ENCODE measurements at regions not wholly inside any gene's neighbourhood (a gene's known extent, or its start where the extent isn't known, plus 50 kb on each side); places are given as distances from the start of the nearest gene placed in this dataset.

DNA sequence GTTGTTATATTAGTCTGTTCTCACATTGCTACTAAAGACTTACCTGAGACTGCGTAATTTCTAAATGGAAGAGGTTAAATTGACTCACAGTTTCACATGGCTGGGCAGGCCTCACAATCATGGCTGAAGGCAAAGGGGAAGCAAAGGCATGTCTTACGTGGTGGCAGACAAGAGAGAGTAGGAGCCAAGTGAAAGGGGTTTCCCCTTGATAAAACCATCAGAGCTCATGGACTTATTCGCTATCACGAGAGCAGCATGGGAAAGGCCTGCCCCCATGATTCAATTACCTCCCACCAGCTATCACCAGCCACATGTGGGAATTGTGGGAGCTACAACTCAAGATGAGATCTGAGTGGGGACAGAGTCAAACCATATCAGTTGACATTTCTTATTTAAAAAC lies 374.5 kb upstream of the RORB start:
- H3K4me1 ChIP-seq (ENCODE audit: control insufficient read depth in 1 of 2, insufficient read depth in 2 of 2, low read length in 2 of 2): no peaks in the 10 kb centered on the region
- DNase-seq: no peak
- intact Hi-C loops (cut with DNase I): no loop called here
- WGBS, 2 donors: 73 to 76% methylated on average over 4 of the region's 4 CpGs
- ATAC-seq (ENCODE audit: low FRiP score): no peak
- H3K4me3 ChIP-seq (ENCODE audit: low read length in 2 of 2): no peak overlapping the region
- no peaks in the 10 kb centered on the region for H3K27me3 ChIP-seq (ENCODE audit: control insufficient read depth in 1 of 2, insufficient read depth in 2 of 2, low read length in 1 of 2)
- H3K27ac ChIP-seq (ENCODE audit: low read depth in 1 of 2, low read length in 2 of 2): no peak overlapping the region
- no peaks in the 10 kb centered on the region for H3K36me3 ChIP-seq (ENCODE audit: control insufficient read depth in 1 of 2, insufficient read depth in 2 of 2, low read length in 1 of 2)
- H3K9me3 ChIP-seq (ENCODE audit: control insufficient read depth, low read length): peaks cover 2% of the 10 kb centered on the region

DNA sequence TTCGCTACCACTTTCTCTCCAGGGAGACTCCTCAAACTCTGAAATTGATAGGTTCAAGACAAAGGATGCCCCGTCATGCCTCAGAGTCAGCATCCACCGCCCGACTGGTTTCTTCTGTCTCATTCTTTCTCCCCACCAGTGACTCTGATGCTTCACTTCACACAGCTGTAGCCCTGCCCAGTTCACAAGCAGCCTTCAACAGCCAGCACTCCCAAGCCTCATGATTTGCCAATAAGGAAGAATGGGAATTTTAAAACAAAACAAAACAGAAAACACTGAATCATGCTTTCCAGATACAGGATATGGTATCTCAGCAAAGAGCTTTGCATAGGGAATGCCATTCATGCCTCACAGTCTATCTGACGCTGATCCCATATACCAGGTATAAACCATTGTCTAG lies 371.2 kb upstream of the RORB start:
- intact Hi-C loops (cut with DNase I): no loop called here
- H3K9me3 ChIP-seq (ENCODE audit: control insufficient read depth, low read length): no peaks in the 10 kb centered on the region
- ATAC-seq (ENCODE audit: low FRiP score) (no peak), DNase-seq (no peak)
- H3K4me3 ChIP-seq (ENCODE audit: low read length in 2 of 2): no peak overlapping the region
- no peak overlapping the region for H3K27ac ChIP-seq (ENCODE audit: low read depth in 1 of 2, low read length in 2 of 2)
- WGBS, 2 donors: 57 to 74% methylated on average over 4 to 5 of the region's 5 CpGs
- no peaks in the 10 kb centered on the region for H3K36me3 ChIP-seq (ENCODE audit: control insufficient read depth in 1 of 2, insufficient read depth in 2 of 2, low read length in 1 of 2)
- no peaks in the 10 kb centered on the region for H3K4me1 ChIP-seq (ENCODE audit: control insufficient read depth in 1 of 2, insufficient read depth in 2 of 2, low read length in 2 of 2)
- H3K27me3 ChIP-seq (ENCODE audit: control insufficient read depth in 1 of 2, insufficient read depth in 2 of 2, low read length in 1 of 2): no peaks in the 10 kb centered on the region

DNA sequence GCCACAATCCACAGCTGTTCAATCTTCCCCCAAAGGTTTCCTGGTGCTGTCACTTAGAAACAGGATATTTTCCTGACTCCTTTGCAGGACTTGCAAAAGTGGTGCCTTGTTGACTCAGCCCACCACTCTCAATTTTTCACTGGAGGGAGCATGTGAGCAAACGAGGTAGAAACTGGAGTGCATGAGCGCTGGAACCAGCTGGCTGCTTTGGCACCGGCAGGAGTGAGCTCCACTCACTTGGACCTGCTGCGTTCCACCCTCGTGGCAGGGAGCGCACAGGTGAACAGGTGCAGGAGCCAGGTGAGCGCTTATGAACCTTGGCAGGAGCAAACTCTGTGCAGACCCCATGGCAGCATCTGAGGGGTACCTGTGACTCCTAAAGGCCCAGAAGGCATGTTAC lies 364.1 kb upstream of the RORB start:
- DNase-seq: no peak
- Histone ChIP-seq H3K27ac (ENCODE audit: low read depth in 1 of 2, low read length in 2 of 2) (no peak overlapping the region), H3K4me3 (ENCODE audit: low read length in 2 of 2) (no peak overlapping the region), H3K27me3 (ENCODE audit: control insufficient read depth in 1 of 2, insufficient read depth in 2 of 2, low read length in 1 of 2) (no peaks in the 10 kb centered on the region), H3K9me3 (ENCODE audit: control insufficient read depth, low read length) (no peaks in the 10 kb centered on the region), H3K36me3 (ENCODE audit: control insufficient read depth in 1 of 2, insufficient read depth in 2 of 2, low read length in 1 of 2) (no peaks in the 10 kb centered on the region), H3K4me1 (ENCODE audit: control insufficient read depth in 1 of 2, insufficient read depth in 2 of 2, low read length in 2 of 2) (no peaks in the 10 kb centered on the region)
- intact Hi-C loops (cut with DNase I): no loop called here
- 76 to 85% methylated on average over 7 of the region's 7 CpGs for WGBS, 2 donors
- no peak for ATAC-seq (ENCODE audit: low FRiP score)

GRCh38 chr9:74133921-74134320 lies 363.2 kb upstream of the RORB start:
- ATAC-seq (ENCODE audit: low FRiP score) (no peak), DNase-seq (no peak)
- Histone ChIP-seq H3K36me3 (ENCODE audit: control insufficient read depth in 1 of 2, insufficient read depth in 2 of 2, low read length in 1 of 2) (no peaks in the 10 kb centered on the region), H3K4me3 (ENCODE audit: low read length in 2 of 2) (no peak overlapping the region), H3K27ac (ENCODE audit: low read depth in 1 of 2, low read length in 2 of 2) (no peak overlapping the region), H3K27me3 (ENCODE audit: control insufficient read depth in 1 of 2, insufficient read depth in 2 of 2, low read length in 1 of 2) (no peaks in the 10 kb centered on the region), H3K4me1 (ENCODE audit: control insufficient read depth in 1 of 2, insufficient read depth in 2 of 2, low read length in 2 of 2) (no peaks in the 10 kb centered on the region), H3K9me3 (ENCODE audit: control insufficient read depth, low read length) (no peaks in the 10 kb centered on the region)
- 87 to 88% methylated on average over 6 of the region's 6 CpGs for WGBS, 2 donors
- intact Hi-C loops (cut with DNase I): no loop called here

- Histone ChIP-seq H3K9me3 (ENCODE audit: control insufficient read depth, low read length) (no peaks in the 10 kb centered on the region), H3K27ac (ENCODE audit: low read depth in 1 of 2, low read length in 2 of 2) (no peak overlapping the region), H3K27me3 (ENCODE audit: control insufficient read depth in 1 of 2, insufficient read depth in 2 of 2, low read length in 1 of 2) (no peaks in the 10 kb centered on the region), H3K4me1 (ENCODE audit: control insufficient read depth in 1 of 2, insufficient read depth in 2 of 2, low read length in 2 of 2) (no peaks in the 10 kb centered on the region), H3K4me3 (ENCODE audit: low read length in 2 of 2) (no peak overlapping the region), H3K36me3 (ENCODE audit: control insufficient read depth in 1 of 2, insufficient read depth in 2 of 2, low read length in 1 of 2) (no peaks in the 10 kb centered on the region)
- 77 to 80% methylated on average over 2 of the region's 2 CpGs for WGBS, 2 donors
- intact Hi-C loops (cut with DNase I): no loop called here
- DNase-seq (no peak), ATAC-seq (ENCODE audit: low FRiP score) (no peak)
Measured at GRCh38 chr9:74138182-74138581, 359.0 kb upstream of the RORB start.

DNA sequence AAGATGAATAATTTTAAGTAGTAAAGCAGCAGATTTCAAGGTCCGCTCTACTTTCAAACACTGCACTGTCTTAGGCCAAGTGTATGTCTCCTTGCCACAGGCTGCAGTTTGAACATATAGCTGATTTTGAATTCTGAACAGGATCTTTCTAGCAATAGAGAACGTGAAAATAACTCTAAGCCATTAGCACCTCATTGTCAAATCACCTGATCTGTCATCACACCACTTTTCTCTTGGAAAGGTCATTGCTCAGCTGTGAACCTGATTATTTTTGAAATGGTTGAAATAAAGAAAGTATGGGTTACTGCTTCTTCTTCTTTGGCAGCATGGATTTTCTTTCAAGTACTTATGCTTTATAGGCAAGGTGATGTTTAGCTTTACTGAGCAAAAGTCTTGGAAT lies 357.0 kb upstream of the RORB start:
- H3K9me3 ChIP-seq (ENCODE audit: control insufficient read depth, low read length): no peaks in the 10 kb centered on the region
- intact Hi-C loops (cut with DNase I): no loop called here
- ATAC-seq (ENCODE audit: low FRiP score) (no peak), DNase-seq (no peak)
- no peak overlapping the region for H3K27ac ChIP-seq (ENCODE audit: low read depth in 1 of 2, low read length in 2 of 2)
- no peak overlapping the region for H3K4me3 ChIP-seq (ENCODE audit: low read length in 2 of 2)
- 61 to 67% methylated on average over 2 of the region's 2 CpGs for WGBS, 2 donors
- H3K36me3 ChIP-seq (ENCODE audit: control insufficient read depth in 1 of 2, insufficient read depth in 2 of 2, low read length in 1 of 2): no peaks in the 10 kb centered on the region
- no peaks in the 10 kb centered on the region for H3K4me1 ChIP-seq (ENCODE audit: control insufficient read depth in 1 of 2, insufficient read depth in 2 of 2, low read length in 2 of 2)
- no peaks in the 10 kb centered on the region for H3K27me3 ChIP-seq (ENCODE audit: control insufficient read depth in 1 of 2, insufficient read depth in 2 of 2, low read length in 1 of 2)

- Histone ChIP-seq H3K4me3 (ENCODE audit: low read length in 2 of 2) (no peak overlapping the region), H3K27me3 (ENCODE audit: control insufficient read depth in 1 of 2, insufficient read depth in 2 of 2, low read length in 1 of 2) (peaks cover 0 to 1% of the 10 kb centered on the region in 2 donors), H3K27ac (ENCODE audit: low read depth in 1 of 2, low read length in 2 of 2) (no peak overlapping the region), H3K9me3 (ENCODE audit: control insufficient read depth, low read length) (no peaks in the 10 kb centered on the region), H3K36me3 (ENCODE audit: control insufficient read depth in 1 of 2, insufficient read depth in 2 of 2, low read length in 1 of 2) (no peaks in the 10 kb centered on the region), H3K4me1 (ENCODE audit: control insufficient read depth in 1 of 2, insufficient read depth in 2 of 2, low read length in 2 of 2) (no peaks in the 10 kb centered on the region)
- DNase-seq (no peak), ATAC-seq (ENCODE audit: low FRiP score) (no peak)
- intact Hi-C loops (cut with DNase I): no loop called here
- 92 to 97% methylated on average over 1 of the region's 1 CpG for WGBS, 2 donors
Measured at GRCh38 chr9:74147906-74148305, 349.2 kb upstream of the RORB start.

- no peak for DNase-seq
- Histone ChIP-seq H3K4me1 (ENCODE audit: control insufficient read depth in 1 of 2, insufficient read depth in 2 of 2, low read length in 2 of 2) (no peaks in the 10 kb centered on the region), H3K4me3 (ENCODE audit: low read length in 2 of 2) (no peak overlapping the region), H3K27me3 (ENCODE audit: control insufficient read depth in 1 of 2, insufficient read depth in 2 of 2, low read length in 1 of 2) (no peaks in the 10 kb centered on the region), H3K9me3 (ENCODE audit: control insufficient read depth, low read length) (no peaks in the 10 kb centered on the region), H3K27ac (ENCODE audit: low read depth in 1 of 2, low read length in 2 of 2) (no peak overlapping the region), H3K36me3 (ENCODE audit: control insufficient read depth in 1 of 2, insufficient read depth in 2 of 2, low read length in 1 of 2) (no peaks in the 10 kb centered on the region)
- no peak for ATAC-seq (ENCODE audit: low FRiP score)
- 69 to 76% methylated on average over 3 of the region's 3 CpGs for WGBS, 2 donors
- intact Hi-C loops (cut with DNase I): no loop called here
Measured at GRCh38 chr9:74172874-74173273, 324.3 kb upstream of the RORB start.

- DNase-seq: no peak
- Histone ChIP-seq H3K4me1 (ENCODE audit: control insufficient read depth in 1 of 2, insufficient read depth in 2 of 2, low read length in 2 of 2) (no peaks in the 10 kb centered on the region), H3K27ac (ENCODE audit: low read depth in 1 of 2, low read length in 2 of 2) (no peak overlapping the region), H3K9me3 (ENCODE audit: control insufficient read depth, low read length) (no peaks in the 10 kb centered on the region), H3K27me3 (ENCODE audit: control insufficient read depth in 1 of 2, insufficient read depth in 2 of 2, low read length in 1 of 2) (no peaks in the 10 kb centered on the region), H3K4me3 (ENCODE audit: low read length in 2 of 2) (no peak overlapping the region), H3K36me3 (ENCODE audit: control insufficient read depth in 1 of 2, insufficient read depth in 2 of 2, low read length in 1 of 2) (no peaks in the 10 kb centered on the region)
- intact Hi-C loops (cut with DNase I): no loop called here
- ATAC-seq (ENCODE audit: low FRiP score): no peak
- WGBS, 2 donors: 76 to 78% methylated on average over 5 of the region's 5 CpGs
Measured at GRCh38 chr9:74173284-74173683, 323.9 kb upstream of the RORB start.
